GM12878 (cell line): ENCODE measurements at regions not wholly inside any gene's neighbourhood (a gene's known extent, or its start where the extent isn't known, plus 50 kb on each side); places are given as distances from the start of the nearest gene placed in this dataset.

Experiments
- ATAC-seq: fragments of 200-7000 bp; cut with Tn5 transposase; 3 replicates; pipeline ENCODE4 v1.9.1; 2020; ENCODE audit warnings: mild to moderate bottlenecking, moderate library complexity
- BruUV-seq: library from RNA; stranded (reverse); fragments of 400-500 nt; replicated peaks from 2 replicates; lab custom pipeline; 2021; lab: Mats Ljungman, UMichigan
- CTCF ChIA-PET: fragments of 300-600 bp; sonication (Branson Sonifier 250); formaldehyde crosslinking; extraction: SDS; loops from one replicate; lab custom pipeline; 2021; ENCODE audit warnings: inconsistent platforms; lab: Yijun Ruan, JAX
- POLR2A ChIA-PET: fragments of 350-600 bp; formaldehyde crosslinking; extraction: SDS; loops from one replicate; lab custom pipeline; 2021; ENCODE audit warnings: inconsistent platforms; lab: Charles Lee
- RAD21 ChIA-PET: fragments of 300-600 bp; sonication (Branson Sonifier 250); formaldehyde crosslinking; loops from one replicate; lab custom pipeline; 2023; ENCODE audit warnings: antibody characterized with exemption; ENCODE audit not compliant: unreplicated experiment; lab: Charles Lee
- SMC1A ChIA-PET: fragments of 300-600 bp; sonication (Branson Sonifier 250); formaldehyde crosslinking; loops from one replicate; lab custom pipeline; 2023; ENCODE audit not compliant: unreplicated experiment, uncharacterized antibody; lab: Charles Lee
- DNase-seq: peaks from one replicate; pipeline ENCODE4 v3.0.0-alpha.2; 2011; ENCODE audit warnings: low read depth, low spot score
- FAIRE-seq: peaks from 3 replicates; lab custom pipeline; 2011; peaks lifted over from hg19 to GRCh38; lab: Jason Lieb, UNC
- H2AFZ ChIP-seq: 2 replicates; pipeline ENCODE4 v1.6.0; 2011; ENCODE audit warnings: low read depth, low read length, control low read depth; ENCODE audit not compliant: control insufficient read depth
- H3K27ac ChIP-seq: 2 replicates; pipeline ENCODE4 v1.5.1; 2011; ENCODE audit warnings: control low read depth; ENCODE audit not compliant: control insufficient read depth, insufficient read depth
- H3K27me3 ChIP-seq, 2 experiments: replicated peaks in 1 of 2; 2 replicates each; pipeline versions ENCODE4 v1.6.0 to v1.6.1; 2011; ENCODE audit warnings: low read length in 1 of 2; ENCODE audit not compliant: control insufficient read depth in 2 of 2, insufficient read depth in 2 of 2
- H3K36me3 ChIP-seq, 2 experiments: 2 replicates each; pipeline ENCODE4 v1.5.1; 2011; ENCODE audit warnings: low read length in 1 of 2; ENCODE audit not compliant: control insufficient read depth in 2 of 2, insufficient read depth in 2 of 2
- H3K4me1 ChIP-seq: 2 replicates; pipeline ENCODE4 v1.6.1; 2011; ENCODE audit warnings: mild to moderate bottlenecking, low read length, moderate library complexity, mixed read lengths; ENCODE audit not compliant: control insufficient read depth, insufficient read depth
- H3K4me2 ChIP-seq: 2 replicates; pipeline ENCODE4 v1.6.0; 2011; ENCODE audit warnings: control low read depth; ENCODE audit not compliant: control insufficient read depth, insufficient read depth
- H3K4me3 ChIP-seq: fragments of 200-600 bp; sonication (generic); 2 replicates; pipeline ENCODE4 v1.5.1; 2016
- H3K79me2 ChIP-seq: 2 replicates; pipeline ENCODE4 v1.6.0; 2011; ENCODE audit warnings: low read length; ENCODE audit not compliant: control insufficient read depth, insufficient read depth
- H3K9ac ChIP-seq: 2 replicates; pipeline ENCODE4 v1.8.0; 2011; ENCODE audit warnings: low read length, control low read depth, mixed read lengths; ENCODE audit not compliant: control insufficient read depth, insufficient read depth
- H3K9me3 ChIP-seq: replicated peaks from 3 replicates; pipeline ENCODE4 v1.5.1; 2011; ENCODE audit warnings: mild to moderate bottlenecking, low read length; ENCODE audit not compliant: control insufficient read depth, insufficient read depth
- H4K20me1 ChIP-seq: 2 replicates; pipeline ENCODE4 v1.6.0; 2011; ENCODE audit not compliant: control insufficient read depth, insufficient read depth
- BHLHE40 ChIP-seq, 2 experiments: fragments of 450-650 bp in 1 of 2; IDR thresholded peaks; 2 replicates each; pipeline ENCODE4 v1.6.1; 2011 to 2017; ENCODE audit warnings: low read depth in 2 of 2, borderline replicate concordance in 1 of 2, improper control_type of control experiment in 1 of 2, low read length in 1 of 2, mild to moderate bottlenecking in 1 of 2
- BRCA1 ChIP-seq: IDR thresholded peaks from 2 replicates; pipeline ENCODE4 v1.6.1; 2011; ENCODE audit warnings: low read depth, low read length, improper control_type of control experiment
- NFIC ChIP-seq: IDR thresholded peaks from 2 replicates; pipeline ENCODE4 v1.6.1; 2012; ENCODE audit warnings: low read depth, mild to moderate bottlenecking, inconsistent platforms, low read length, moderate library complexity
- POLR2AphosphoS2 ChIP-seq: IDR thresholded peaks from 2 replicates; pipeline ENCODE4 v1.6.1; 2011; ENCODE audit warnings: low read depth, mild to moderate bottlenecking, low read length, improper control_type of control experiment, moderate library complexity
- RELA ChIP-seq: fragments of 450-650 bp; IDR thresholded peaks from 2 replicates; pipeline ENCODE4 v1.8.0; 2014; ENCODE audit warnings: borderline replicate concordance; ENCODE audit not compliant: partially characterized antibody
- SMAD1 ChIP-seq: fragments of 450-650 bp; IDR thresholded peaks from 2 replicates; pipeline ENCODE4 v1.6.1; 2018; ENCODE audit warnings: mild to moderate bottlenecking, low read depth; ENCODE audit not compliant: partially characterized antibody
- ZNF274 ChIP-seq: IDR thresholded peaks from one replicate; pipeline ENCODE4 v1.8.0; 2011; ENCODE audit not compliant: insufficient read length, insufficient read depth
- whole genome bisulfite sequencing: methylation state at CpG from one replicate; pipeline ENCODE4 v1.1.6; 2016; ENCODE audit warnings: low lambda C conversion rate; ENCODE audit not compliant: insufficient replicate concordance, insufficient coverage; ENCODE audit errors: missing lambda C conversion rate; 5-methylcytosine and 5-hydroxymethylcytosine counted together
- in situ Hi-C: fragments of 300-500 bp; cut with MboI; formaldehyde crosslinking; loops from 9 replicates; pipeline ENCODE4 v1.14.3; 2018; ENCODE audit warnings: mixed read lengths
- intact Hi-C: fragments of 100-400 bp; cut with micrococcal nuclease; formaldehyde crosslinking; loops from one replicate; pipeline ENCODE4 v1.14.2; 2022; ENCODE audit not compliant: unreplicated experiment
- TF ChIP-seq, protein P1 (sequence below): fragments of 150-350 bp; IDR thresholded peaks from 2 replicates; pipeline ENCODE4 v1.6.1; 2016; ENCODE audit warnings: low read depth, low read length
- TF ChIP-seq, protein P2 (sequence below): fragments of 450-650 bp; formaldehyde crosslinking; IDR thresholded peaks from 2 replicates; pipeline ENCODE4 v1.4.0; 2022; ENCODE audit warnings: mild to moderate bottlenecking, moderate library complexity

DNA sequence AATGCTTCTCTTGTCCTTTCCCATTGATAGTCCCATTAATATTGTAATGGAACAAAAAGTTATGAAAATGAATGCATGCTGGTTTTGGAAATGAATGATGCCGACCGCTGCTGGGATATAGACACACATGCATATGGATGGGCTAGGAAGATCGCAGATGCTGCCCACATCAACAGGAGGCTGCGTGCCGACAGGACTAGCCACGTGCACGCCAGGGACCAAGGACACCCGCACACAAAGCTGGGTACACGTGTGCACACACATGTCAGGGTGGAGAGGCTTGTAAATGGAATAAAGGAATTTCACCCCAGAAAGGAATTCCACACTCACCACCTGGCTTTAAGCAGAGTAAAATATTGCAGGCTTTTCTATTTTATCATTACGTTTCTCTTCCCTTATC lies 153.8 kb upstream of the VASH1 start:
- TF ChIP-seq, protein P1, sequence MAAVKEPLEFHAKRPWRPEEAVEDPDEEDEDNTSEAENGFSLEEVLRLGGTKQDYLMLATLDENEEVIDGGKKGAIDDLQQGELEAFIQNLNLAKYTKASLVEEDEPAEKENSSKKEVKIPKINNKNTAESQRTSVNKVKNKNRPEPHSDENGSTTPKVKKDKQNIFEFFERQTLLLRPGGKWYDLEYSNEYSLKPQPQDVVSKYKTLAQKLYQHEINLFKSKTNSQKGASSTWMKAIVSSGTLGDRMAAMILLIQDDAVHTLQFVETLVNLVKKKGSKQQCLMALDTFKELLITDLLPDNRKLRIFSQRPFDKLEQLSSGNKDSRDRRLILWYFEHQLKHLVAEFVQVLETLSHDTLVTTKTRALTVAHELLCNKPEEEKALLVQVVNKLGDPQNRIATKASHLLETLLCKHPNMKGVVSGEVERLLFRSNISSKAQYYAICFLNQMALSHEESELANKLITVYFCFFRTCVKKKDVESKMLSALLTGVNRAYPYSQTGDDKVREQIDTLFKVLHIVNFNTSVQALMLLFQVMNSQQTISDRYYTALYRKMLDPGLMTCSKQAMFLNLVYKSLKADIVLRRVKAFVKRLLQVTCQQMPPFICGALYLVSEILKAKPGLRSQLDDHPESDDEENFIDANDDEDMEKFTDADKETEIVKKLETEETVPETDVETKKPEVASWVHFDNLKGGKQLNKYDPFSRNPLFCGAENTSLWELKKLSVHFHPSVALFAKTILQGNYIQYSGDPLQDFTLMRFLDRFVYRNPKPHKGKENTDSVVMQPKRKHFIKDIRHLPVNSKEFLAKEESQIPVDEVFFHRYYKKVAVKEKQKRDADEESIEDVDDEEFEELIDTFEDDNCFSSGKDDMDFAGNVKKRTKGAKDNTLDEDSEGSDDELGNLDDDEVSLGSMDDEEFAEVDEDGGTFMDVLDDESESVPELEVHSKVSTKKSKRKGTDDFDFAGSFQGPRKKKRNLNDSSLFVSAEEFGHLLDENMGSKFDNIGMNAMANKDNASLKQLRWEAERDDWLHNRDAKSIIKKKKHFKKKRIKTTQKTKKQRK, result no peak
- TF ChIP-seq BRCA1, result no peak
- TF ChIP-seq POLR2AphosphoS2, result no peak
- TF ChIP-seq, protein P2, sequence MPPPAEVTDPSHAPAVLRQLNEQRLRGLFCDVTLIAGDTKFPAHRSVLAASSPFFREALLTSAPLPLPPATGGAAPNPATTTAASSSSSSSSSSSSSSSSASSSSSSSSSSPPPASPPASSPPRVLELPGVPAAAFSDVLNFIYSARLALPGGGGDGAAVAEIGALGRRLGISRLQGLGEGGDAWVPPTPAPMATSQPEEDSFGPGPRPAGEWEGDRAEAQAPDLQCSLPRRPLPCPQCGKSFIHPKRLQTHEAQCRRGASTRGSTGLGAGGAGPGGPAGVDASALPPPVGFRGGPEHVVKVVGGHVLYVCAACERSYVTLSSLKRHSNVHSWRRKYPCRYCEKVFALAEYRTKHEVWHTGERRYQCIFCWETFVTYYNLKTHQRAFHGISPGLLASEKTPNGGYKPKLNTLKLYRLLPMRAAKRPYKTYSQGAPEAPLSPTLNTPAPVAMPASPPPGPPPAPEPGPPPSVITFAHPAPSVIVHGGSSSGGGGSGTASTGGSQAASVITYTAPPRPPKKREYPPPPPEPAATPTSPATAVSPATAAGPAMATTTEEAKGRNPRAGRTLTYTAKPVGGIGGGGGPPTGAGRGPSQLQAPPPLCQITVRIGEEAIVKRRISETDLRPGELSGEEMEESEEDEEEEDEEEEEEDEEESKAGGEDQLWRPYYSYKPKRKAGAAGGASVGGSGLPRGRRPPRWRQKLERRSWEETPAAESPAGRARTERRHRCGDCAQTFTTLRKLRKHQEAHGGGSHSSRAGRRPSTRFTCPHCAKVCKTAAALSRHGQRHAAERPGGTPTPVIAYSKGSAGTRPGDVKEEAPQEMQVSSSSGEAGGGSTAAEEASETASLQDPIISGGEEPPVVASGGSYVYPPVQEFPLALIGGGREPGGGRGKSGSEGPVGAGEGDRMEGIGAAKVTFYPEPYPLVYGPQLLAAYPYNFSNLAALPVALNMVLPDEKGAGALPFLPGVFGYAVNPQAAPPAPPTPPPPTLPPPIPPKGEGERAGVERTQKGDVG (CRISPR knock-in tag), result no peak
- TF ChIP-seq BHLHE40 (IDR thresholded peaks at IDR 0.05; ENCODE audit: borderline replicate concordance in 1 of 2, low read depth in 2 of 2, low read length in 1 of 2), result no peak
- TF ChIP-seq ZNF274, result no peak
- no peak for TF ChIP-seq NFIC
- TF ChIP-seq SMAD1, result no peak
- TF ChIP-seq RELA, result no peak
- intact Hi-C loops, result no loop called here
- Histone ChIP-seq H3K36me3 (no peaks in the 10 kb centered on the region), H3K27me3 (peaks cover 3% of the 10 kb centered on the region in 2 experiments; a peak in 2 of 4 replicates), H3K9ac (no peak overlapping the region), H3K4me2 (no peak overlapping the region), H4K20me1 (no peaks in the 10 kb centered on the region), H3K4me1 (no peaks in the 10 kb centered on the region), H2AFZ (no peak overlapping the region), H3K79me2 (no peaks in the 10 kb centered on the region), H3K4me3 (no peak overlapping the region), H3K9me3 (no peaks in the 10 kb centered on the region), H3K27ac (no peak overlapping the region)
- 60% methylated on average over 10 of the region's 10 CpGs for WGBS
- BruUV-seq, result no TSS peak
- ChIA-PET POLR2A (no interaction called here), CTCF (no interaction called here), SMC1A (no interaction called here), RAD21 (no interaction called here)
- DNase-seq (no peak), FAIRE-seq (no peak), ATAC-seq (no peak)
- in situ Hi-C loops, result no loop called here
